ENCODE measurements at regions not wholly inside any gene's neighbourhood (a gene's known extent, or its start where the extent isn't known, plus 50 kb on each side); places are given as distances from the start of the nearest gene placed in this dataset.
"Not testable (repeated sequence)": the region's sequence is repeated elsewhere in the genome, so short reads cannot be mapped to it uniquely, and the experiment has no call there.

- intact Hi-C loops (cut with DNase I), result no loop called here
- FAIRE-seq, result no peak
- no peak overlapping the region for H3K9ac ChIP-seq (ENCODE audit: low read length in 3 of 3)
Observed at GRCh38 chr6:44742828-44743372, 355.4 kb downstream of the CDC5L start.

GRCh38 chr6:44760116-44760515, 372.6 kb downstream of the CDC5L start:
- DNase-seq; intact Hi-C loops (cut with DNase I); FAIRE-seq: not testable (repeated sequence)

More at GRCh38 chr6:44742828-44743372, 355.4 kb downstream of the CDC5L start:
- TF ChIP-seq, protein P1, sequence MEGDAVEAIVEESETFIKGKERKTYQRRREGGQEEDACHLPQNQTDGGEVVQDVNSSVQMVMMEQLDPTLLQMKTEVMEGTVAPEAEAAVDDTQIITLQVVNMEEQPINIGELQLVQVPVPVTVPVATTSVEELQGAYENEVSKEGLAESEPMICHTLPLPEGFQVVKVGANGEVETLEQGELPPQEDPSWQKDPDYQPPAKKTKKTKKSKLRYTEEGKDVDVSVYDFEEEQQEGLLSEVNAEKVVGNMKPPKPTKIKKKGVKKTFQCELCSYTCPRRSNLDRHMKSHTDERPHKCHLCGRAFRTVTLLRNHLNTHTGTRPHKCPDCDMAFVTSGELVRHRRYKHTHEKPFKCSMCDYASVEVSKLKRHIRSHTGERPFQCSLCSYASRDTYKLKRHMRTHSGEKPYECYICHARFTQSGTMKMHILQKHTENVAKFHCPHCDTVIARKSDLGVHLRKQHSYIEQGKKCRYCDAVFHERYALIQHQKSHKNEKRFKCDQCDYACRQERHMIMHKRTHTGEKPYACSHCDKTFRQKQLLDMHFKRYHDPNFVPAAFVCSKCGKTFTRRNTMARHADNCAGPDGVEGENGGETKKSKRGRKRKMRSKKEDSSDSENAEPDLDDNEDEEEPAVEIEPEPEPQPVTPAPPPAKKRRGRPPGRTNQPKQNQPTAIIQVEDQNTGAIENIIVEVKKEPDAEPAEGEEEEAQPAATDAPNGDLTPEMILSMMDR (IDR thresholded peaks at IDR 0.05; ENCODE audit: borderline replicate concordance, extremely low read depth, insufficient read depth), result no peak
- H3K9me3 ChIP-seq (ENCODE audit: control insufficient read depth in 2 of 3, insufficient read depth in 1 of 3, low read length in 3 of 3), result no peaks in the 10 kb centered on the region
- peaks cover 0 to 4% (median 3%) of the 10 kb centered on the region in 3 donors for H3K4me1 ChIP-seq (ENCODE audit: control insufficient read depth in 2 of 3, insufficient read depth in 2 of 3, low read depth in 1 of 3, low read length in 3 of 3)
- H3K27ac ChIP-seq (ENCODE audit: low read depth in 2 of 2, low read length in 2 of 2), result no peak overlapping the region
- no peak overlapping the region for H3K4me3 ChIP-seq (ENCODE audit: low read length in 3 of 3)
- no peaks in the 10 kb centered on the region for H3K27me3 ChIP-seq (ENCODE audit: control insufficient read depth, insufficient read depth, low read length)
- no peaks in the 10 kb centered on the region for H3K36me3 ChIP-seq (ENCODE audit: control insufficient read depth in 2 of 3, insufficient read depth in 3 of 3, low read length in 3 of 3)
- DNase-seq, result no peak

DNA sequence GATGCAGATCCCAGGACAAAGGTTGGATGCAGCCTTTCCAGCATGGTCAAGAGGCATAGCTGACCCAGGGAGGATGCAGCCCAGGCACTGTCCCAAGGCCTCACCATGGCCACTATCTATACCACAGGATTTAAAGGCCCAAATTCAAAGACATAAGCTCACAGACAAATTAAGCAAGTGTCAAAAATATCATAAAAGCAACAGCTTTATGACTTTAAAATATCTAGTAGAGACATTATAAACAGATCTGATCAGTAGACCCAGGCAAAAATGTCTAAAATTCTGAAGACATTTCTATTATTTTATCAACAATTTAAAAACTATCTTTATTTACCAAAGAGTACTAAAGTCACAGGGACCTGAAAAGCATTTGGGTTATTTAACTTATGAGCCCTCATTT, 373.5 kb downstream of the CDC5L start:
- FAIRE-seq (no peak), DNase-seq (no peak)
- Histone ChIP-seq H3K9me3 (ENCODE audit: control insufficient read depth in 2 of 3, insufficient read depth in 1 of 3, low read length in 3 of 3) (peaks cover 0 to 9% (median 0%) of the 10 kb centered on the region in 3 donors), H3K4me3 (ENCODE audit: low read length in 3 of 3) (no peak overlapping the region), H3K27ac (ENCODE audit: low read depth in 2 of 2, low read length in 2 of 2) (no peak overlapping the region), H3K4me1 (ENCODE audit: control insufficient read depth in 2 of 3, insufficient read depth in 2 of 3, low read depth in 1 of 3, low read length in 3 of 3) (no peaks in the 10 kb centered on the region), H3K36me3 (ENCODE audit: control insufficient read depth in 2 of 3, insufficient read depth in 3 of 3, low read length in 3 of 3) (no peaks in the 10 kb centered on the region), H3K9ac (ENCODE audit: low read length in 3 of 3) (no peak overlapping the region), H3K27me3 (ENCODE audit: control insufficient read depth, insufficient read depth, low read length) (no peaks in the 10 kb centered on the region)
- intact Hi-C loops (cut with DNase I), result no loop called here
- TF ChIP-seq, protein P1 (IDR thresholded peaks at IDR 0.05; ENCODE audit: borderline replicate concordance, extremely low read depth, insufficient read depth), result no peak

More at GRCh38 chr6:44760116-44760515, 372.6 kb downstream of the CDC5L start:
- not testable (repeated sequence) for H3K4me1 ChIP-seq (ENCODE audit: control insufficient read depth in 2 of 3, insufficient read depth in 2 of 3, low read depth in 1 of 3, low read length in 3 of 3); H3K27me3 ChIP-seq (ENCODE audit: control insufficient read depth, insufficient read depth, low read length); H3K9ac ChIP-seq (ENCODE audit: low read length in 3 of 3); H3K36me3 ChIP-seq (ENCODE audit: control insufficient read depth in 2 of 3, insufficient read depth in 3 of 3, low read length in 3 of 3); H3K4me3 ChIP-seq (ENCODE audit: low read length in 3 of 3); H3K27ac ChIP-seq (ENCODE audit: low read depth in 2 of 2, low read length in 2 of 2); H3K9me3 ChIP-seq (ENCODE audit: control insufficient read depth in 2 of 3, insufficient read depth in 1 of 3, low read length in 3 of 3)

GRCh38 chr6:44762496-44762895, 375.0 kb downstream of the CDC5L start:
- no peak overlapping the region for H3K27ac ChIP-seq (ENCODE audit: low read depth in 2 of 2, low read length in 2 of 2)
- TF ChIP-seq, protein P1 (IDR thresholded peaks at IDR 0.05; ENCODE audit: borderline replicate concordance, extremely low read depth, insufficient read depth), result no peak
- DNase-seq (no peak), FAIRE-seq (no peak)
- H3K9ac ChIP-seq (ENCODE audit: low read length in 3 of 3), result no peak overlapping the region
- peaks cover 0 to 9% (median 0%) of the 10 kb centered on the region in 3 donors for H3K9me3 ChIP-seq (ENCODE audit: control insufficient read depth in 2 of 3, insufficient read depth in 1 of 3, low read length in 3 of 3)
- H3K4me1 ChIP-seq (ENCODE audit: control insufficient read depth in 2 of 3, insufficient read depth in 2 of 3, low read depth in 1 of 3, low read length in 3 of 3), result no peaks in the 10 kb centered on the region
- no peaks in the 10 kb centered on the region for H3K36me3 ChIP-seq (ENCODE audit: control insufficient read depth in 2 of 3, insufficient read depth in 3 of 3, low read length in 3 of 3)
- no peak overlapping the region for H3K4me3 ChIP-seq (ENCODE audit: low read length in 3 of 3)
- intact Hi-C loops (cut with DNase I), result no loop called here
- H3K27me3 ChIP-seq (ENCODE audit: control insufficient read depth, insufficient read depth, low read length), result no peaks in the 10 kb centered on the region

All from kidney (tissue), 13 donors.